WTC11 (cell line): ENCODE measurements at regions not wholly inside any gene's neighbourhood (a gene's known extent, or its start where the extent isn't known, plus 50 kb on each side); places are given as distances from the start of the nearest gene placed in this dataset.

Source experiments
- CTCF ChIP-seq: fragments of 200-600 bp; IDR thresholded peaks from 2 replicates; pipeline ENCODE4 v1.8.0; 2022; ENCODE audit warnings: antibody characterized with exemption
- GRHL2 ChIP-seq: fragments of 250-450 bp; sonication (Bioruptor Pico); IDR thresholded peaks from 2 replicates; pipeline ENCODE4 v1.8.0; 2022; ENCODE audit warnings: mild to moderate bottlenecking, moderate library complexity; ENCODE audit not compliant: insufficient replicate concordance, severe bottlenecking
- ZNF232 ChIP-seq: sonication (generic); formaldehyde crosslinking; IDR thresholded peaks from 2 replicates; pipeline ENCODE4 v1.8.0; 2022; ENCODE audit warnings: mild to moderate bottlenecking, missing genetic modification reagents
- TF ChIP-seq, protein P1 (sequence below): sonication (generic); formaldehyde crosslinking; conservative IDR thresholded peaks from 2 replicates; pipeline ENCODE4 v1.8.1; 2022; ENCODE audit warnings: mild to moderate bottlenecking, missing genetic modification reagents
- TF ChIP-seq, protein P2 (sequence below): sonication (generic); formaldehyde crosslinking; IDR thresholded peaks from 2 replicates; pipeline ENCODE4 v1.8.1; 2023; ENCODE audit warnings: mild to moderate bottlenecking, missing genetic modification reagents

- TF ChIP-seq CTCF (no peak), ZNF232 (no peak), GRHL2 (CRISPR knock-in tag) (no peak)
- TF ChIP-seq, protein P1, sequence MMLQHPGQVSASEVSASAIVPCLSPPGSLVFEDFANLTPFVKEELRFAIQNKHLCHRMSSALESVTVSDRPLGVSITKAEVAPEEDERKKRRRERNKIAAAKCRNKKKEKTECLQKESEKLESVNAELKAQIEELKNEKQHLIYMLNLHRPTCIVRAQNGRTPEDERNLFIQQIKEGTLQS (CRISPR knock-in tag), result no peak
- TF ChIP-seq, protein P2, sequence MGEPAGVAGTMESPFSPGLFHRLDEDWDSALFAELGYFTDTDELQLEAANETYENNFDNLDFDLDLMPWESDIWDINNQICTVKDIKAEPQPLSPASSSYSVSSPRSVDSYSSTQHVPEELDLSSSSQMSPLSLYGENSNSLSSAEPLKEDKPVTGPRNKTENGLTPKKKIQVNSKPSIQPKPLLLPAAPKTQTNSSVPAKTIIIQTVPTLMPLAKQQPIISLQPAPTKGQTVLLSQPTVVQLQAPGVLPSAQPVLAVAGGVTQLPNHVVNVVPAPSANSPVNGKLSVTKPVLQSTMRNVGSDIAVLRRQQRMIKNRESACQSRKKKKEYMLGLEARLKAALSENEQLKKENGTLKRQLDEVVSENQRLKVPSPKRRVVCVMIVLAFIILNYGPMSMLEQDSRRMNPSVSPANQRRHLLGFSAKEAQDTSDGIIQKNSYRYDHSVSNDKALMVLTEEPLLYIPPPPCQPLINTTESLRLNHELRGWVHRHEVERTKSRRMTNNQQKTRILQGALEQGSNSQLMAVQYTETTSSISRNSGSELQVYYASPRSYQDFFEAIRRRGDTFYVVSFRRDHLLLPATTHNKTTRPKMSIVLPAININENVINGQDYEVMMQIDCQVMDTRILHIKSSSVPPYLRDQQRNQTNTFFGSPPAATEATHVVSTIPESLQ, result no peak
Observed at GRCh38 chr1:81264976-81265375, 535.8 kb upstream of the ADGRL2 start.
